Activated naive CD4-positive, alpha-beta T cell treated with anti-CD3 and anti-CD28 coated beads, Interleukin-2, amount 50 U/mL, for 24 hours (primary cell): ENCODE measurements at regions not wholly inside any gene's neighbourhood (a gene's known extent, or its start where the extent isn't known, plus 50 kb on each side); places are given as distances from the start of the nearest gene placed in this dataset.

Experiments
- H3K27ac Mint-ChIP-seq: one replicate; pipeline ENCODE4 v1.8.0; 2021; ENCODE audit warnings: mild to moderate bottlenecking, mixed read lengths
- H3K27me3 Mint-ChIP-seq: one replicate; pipeline ENCODE4 v1.8.0; 2021; ENCODE audit warnings: mixed read lengths
- H3K36me3 Mint-ChIP-seq: one replicate; pipeline ENCODE4 v1.8.0; 2021; ENCODE audit warnings: mixed read lengths
- H3K4me1 Mint-ChIP-seq: one replicate; pipeline ENCODE4 v1.8.0; 2021; ENCODE audit warnings: mixed read lengths
- H3K4me3 Mint-ChIP-seq: one replicate; pipeline ENCODE4 v1.8.0; 2021; ENCODE audit warnings: mild to moderate bottlenecking, mixed read lengths
- H3K9me3 Mint-ChIP-seq: one replicate; pipeline ENCODE4 v1.8.0; 2021; ENCODE audit warnings: mixed read lengths

DNA sequence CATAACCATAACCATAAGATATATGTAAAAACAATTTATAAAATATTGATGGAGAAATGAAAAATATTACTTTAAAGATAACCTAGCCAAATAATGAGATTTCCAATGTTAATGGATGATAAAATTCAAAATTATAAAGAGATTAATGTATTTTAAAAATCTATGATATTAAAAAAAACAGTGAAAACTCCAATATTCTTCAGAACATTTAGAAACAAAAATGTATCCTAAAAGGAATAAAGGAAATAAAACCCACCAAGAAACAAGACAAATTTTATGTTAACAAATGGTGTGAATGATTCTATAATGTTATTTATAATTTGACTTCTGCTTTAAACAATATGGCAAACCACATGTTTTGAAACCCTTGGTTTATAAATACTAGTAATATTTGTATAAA lies 1587.8 kb downstream of the PCDH9 start:
- peaks cover 11% of the 10 kb centered on the region for H3K9me3 Mint-ChIP-seq
- H3K27ac Mint-ChIP-seq, result no peak overlapping the region
- H3K36me3 Mint-ChIP-seq, result no peaks in the 10 kb centered on the region
- no peak overlapping the region for H3K4me3 Mint-ChIP-seq
- H3K4me1 Mint-ChIP-seq, result no peaks in the 10 kb centered on the region
- no peaks in the 10 kb centered on the region for H3K27me3 Mint-ChIP-seq

DNA sequence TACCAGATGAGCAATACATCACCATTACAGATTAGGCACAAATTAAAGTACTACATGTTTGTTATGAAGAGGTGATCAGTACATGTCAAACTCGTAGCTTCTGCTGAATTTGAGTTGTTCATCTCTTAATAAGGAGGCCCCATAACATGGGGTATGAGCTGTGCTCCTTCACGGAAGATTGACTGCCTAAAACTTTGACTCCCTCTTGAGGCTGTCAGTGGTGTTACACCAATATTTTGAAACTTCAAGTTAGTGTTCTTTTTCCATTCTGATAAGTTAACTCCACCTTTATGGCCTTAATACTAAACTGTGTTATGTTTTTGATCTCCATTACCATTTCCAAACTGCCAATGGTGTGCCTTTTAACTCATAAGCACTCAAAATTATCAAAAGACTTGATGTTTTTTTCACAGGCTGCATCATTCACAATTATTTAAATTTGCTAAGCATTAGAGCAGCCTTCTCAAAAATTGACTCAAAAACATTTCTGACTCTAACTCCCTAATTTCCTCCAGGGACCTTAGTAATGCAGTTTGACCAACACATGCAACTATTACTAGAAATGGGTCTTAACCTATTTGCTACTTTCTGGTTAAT lies 1591.5 kb downstream of the PCDH9 start:
- Mint-ChIP-seq H3K9me3 (no peaks in the 10 kb centered on the region), H3K4me3 (no peak overlapping the region), H3K27me3 (no peaks in the 10 kb centered on the region), H3K27ac (no peak overlapping the region), H3K4me1 (no peaks in the 10 kb centered on the region), H3K36me3 (no peaks in the 10 kb centered on the region)

GRCh38 chr13:65633806-65634205 lies 1596.3 kb downstream of the PCDH9 start:
- Mint-ChIP-seq H3K27ac (no peak overlapping the region), H3K9me3 (no peaks in the 10 kb centered on the region), H3K4me3 (no peak overlapping the region), H3K27me3 (no peaks in the 10 kb centered on the region), H3K36me3 (no peaks in the 10 kb centered on the region), H3K4me1 (no peaks in the 10 kb centered on the region)

DNA sequence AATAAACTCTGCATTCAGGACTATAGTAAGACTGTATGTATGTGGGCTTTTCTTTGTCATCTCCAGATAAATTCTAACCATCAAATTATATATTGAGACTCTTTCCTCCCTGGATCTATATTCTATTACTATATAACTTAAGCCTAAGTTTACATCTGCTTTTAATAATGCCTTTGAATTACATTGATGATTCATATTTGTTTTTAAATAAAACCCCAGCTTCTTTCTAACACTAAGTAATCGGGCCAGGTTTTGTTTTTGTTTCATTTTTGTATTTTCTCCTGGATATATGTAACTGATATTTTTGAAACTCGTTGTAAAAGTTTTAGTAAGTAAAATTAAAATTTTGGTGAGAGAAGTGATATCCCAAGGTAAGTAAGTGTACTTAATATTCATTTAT lies 1599.1 kb downstream of the PCDH9 start:
- Mint-ChIP-seq H3K4me3 (no peak overlapping the region), H3K9me3 (peaks cover 6% of the 10 kb centered on the region), H3K27ac (no peak overlapping the region), H3K27me3 (no peaks in the 10 kb centered on the region), H3K4me1 (no peaks in the 10 kb centered on the region), H3K36me3 (no peaks in the 10 kb centered on the region)

- H3K9me3 Mint-ChIP-seq, result peaks cover 6% of the 10 kb centered on the region
- H3K4me1 Mint-ChIP-seq, result no peaks in the 10 kb centered on the region
- no peaks in the 10 kb centered on the region for H3K27me3 Mint-ChIP-seq
- H3K27ac Mint-ChIP-seq, result no peak overlapping the region
- H3K4me3 Mint-ChIP-seq, result no peak overlapping the region
- H3K36me3 Mint-ChIP-seq, result no peaks in the 10 kb centered on the region
Observed at GRCh38 chr13:65629926-65630325, 1600.2 kb downstream of the PCDH9 start.

DNA sequence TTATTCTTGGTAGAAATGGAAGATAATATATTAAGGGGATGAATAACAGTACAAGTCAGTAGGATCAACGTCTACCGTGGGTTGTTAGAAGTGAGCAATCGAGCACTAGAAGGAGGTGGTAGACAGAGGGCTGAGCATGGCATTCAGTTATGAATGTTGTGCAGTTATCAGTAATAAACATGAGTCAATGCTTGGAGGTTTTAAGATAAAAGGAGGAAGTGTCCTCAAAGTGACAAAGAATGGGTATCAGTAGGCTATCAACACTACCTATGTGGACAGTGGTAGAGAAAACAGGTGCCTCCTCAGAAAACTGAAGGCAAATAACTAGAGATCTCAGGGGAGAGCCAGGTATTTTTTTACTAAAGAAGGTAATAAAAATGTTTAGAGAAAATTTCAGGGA lies 1607.0 kb downstream of the PCDH9 start:
- Mint-ChIP-seq H3K9me3 (peaks cover 20% of the 10 kb centered on the region), H3K27ac (no peak overlapping the region), H3K4me3 (no peak overlapping the region), H3K36me3 (no peaks in the 10 kb centered on the region), H3K4me1 (no peaks in the 10 kb centered on the region), H3K27me3 (no peaks in the 10 kb centered on the region)

- Mint-ChIP-seq H3K9me3 (peaks cover 22% of the 10 kb centered on the region), H3K36me3 (no peaks in the 10 kb centered on the region), H3K27me3 (no peaks in the 10 kb centered on the region), H3K27ac (no peak overlapping the region), H3K4me3 (no peak overlapping the region), H3K4me1 (no peaks in the 10 kb centered on the region)
Observed at GRCh38 chr13:65615506-65615905, 1614.6 kb downstream of the PCDH9 start.

DNA sequence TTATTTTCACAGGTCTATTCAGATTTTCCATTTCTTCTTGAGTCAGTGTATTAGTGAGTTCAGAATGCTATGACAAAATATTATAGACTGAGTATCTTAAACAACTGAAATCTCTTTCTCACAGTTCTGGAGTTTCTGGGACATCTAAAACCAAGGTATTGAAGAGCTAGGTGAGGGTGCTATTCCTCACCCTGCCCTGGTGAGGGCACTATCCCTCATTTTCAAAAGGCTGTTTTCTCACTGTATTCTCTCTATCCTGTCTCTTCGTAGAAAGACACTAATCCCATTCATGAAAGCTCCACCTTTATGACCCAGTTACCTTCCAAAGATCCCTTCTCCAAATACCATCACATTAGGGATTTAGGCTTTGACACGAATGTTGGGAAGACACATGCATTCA lies 1617.1 kb downstream of the PCDH9 start:
- no peaks in the 10 kb centered on the region for H3K36me3 Mint-ChIP-seq
- no peak overlapping the region for H3K27ac Mint-ChIP-seq
- H3K9me3 Mint-ChIP-seq, result peaks cover 11% of the 10 kb centered on the region
- H3K27me3 Mint-ChIP-seq, result no peaks in the 10 kb centered on the region
- no peak overlapping the region for H3K4me3 Mint-ChIP-seq
- H3K4me1 Mint-ChIP-seq, result no peaks in the 10 kb centered on the region

GRCh38 chr13:65609350-65609749 lies 1620.8 kb downstream of the PCDH9 start:
- H3K4me3 Mint-ChIP-seq, result no peak overlapping the region
- no peaks in the 10 kb centered on the region for H3K36me3 Mint-ChIP-seq
- no peaks in the 10 kb centered on the region for H3K27me3 Mint-ChIP-seq
- H3K9me3 Mint-ChIP-seq, result peaks cover 5% of the 10 kb centered on the region
- H3K4me1 Mint-ChIP-seq, result no peaks in the 10 kb centered on the region
- no peak overlapping the region for H3K27ac Mint-ChIP-seq

- H3K36me3 Mint-ChIP-seq, result no peaks in the 10 kb centered on the region
- H3K9me3 Mint-ChIP-seq, result peaks cover 5% of the 10 kb centered on the region
- H3K27ac Mint-ChIP-seq, result no peak overlapping the region
- H3K27me3 Mint-ChIP-seq, result no peaks in the 10 kb centered on the region
- no peak overlapping the region for H3K4me3 Mint-ChIP-seq
- no peaks in the 10 kb centered on the region for H3K4me1 Mint-ChIP-seq
Observed at GRCh38 chr13:65606622-65607021, 1623.5 kb downstream of the PCDH9 start.

DNA sequence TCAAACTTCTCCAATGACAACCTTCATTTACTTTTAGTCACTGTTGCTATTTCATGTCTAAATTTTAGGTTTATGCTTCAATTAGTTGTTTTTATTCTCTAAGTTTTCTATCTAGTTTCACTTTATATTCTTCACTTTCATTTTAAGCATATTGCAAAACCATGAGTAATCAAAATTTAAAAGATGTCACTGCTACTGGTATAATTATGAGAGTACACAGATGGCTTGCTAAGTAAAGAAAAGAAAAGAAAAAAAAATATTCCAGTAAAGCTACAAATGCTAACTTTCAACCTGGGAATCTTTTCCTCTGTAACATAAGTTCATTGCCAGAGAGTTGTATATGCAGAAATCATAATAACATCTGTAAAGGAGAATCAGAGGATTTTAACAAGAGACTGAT lies 1624.7 kb downstream of the PCDH9 start:
- Mint-ChIP-seq H3K4me3 (no peak overlapping the region), H3K9me3 (peaks cover 5% of the 10 kb centered on the region), H3K27me3 (no peaks in the 10 kb centered on the region), H3K36me3 (no peaks in the 10 kb centered on the region), H3K4me1 (no peaks in the 10 kb centered on the region), H3K27ac (no peak overlapping the region)

- no peaks in the 10 kb centered on the region for H3K9me3 Mint-ChIP-seq
- H3K36me3 Mint-ChIP-seq, result no peaks in the 10 kb centered on the region
- H3K4me3 Mint-ChIP-seq, result no peak overlapping the region
- no peaks in the 10 kb centered on the region for H3K4me1 Mint-ChIP-seq
- H3K27ac Mint-ChIP-seq, result no peak overlapping the region
- H3K27me3 Mint-ChIP-seq, result no peaks in the 10 kb centered on the region
Observed at GRCh38 chr13:65603160-65603559, 1627.0 kb downstream of the PCDH9 start.

- H3K36me3 Mint-ChIP-seq, result no peaks in the 10 kb centered on the region
- no peaks in the 10 kb centered on the region for H3K9me3 Mint-ChIP-seq
- no peak overlapping the region for H3K4me3 Mint-ChIP-seq
- H3K4me1 Mint-ChIP-seq, result no peaks in the 10 kb centered on the region
- no peak overlapping the region for H3K27ac Mint-ChIP-seq
- H3K27me3 Mint-ChIP-seq, result no peaks in the 10 kb centered on the region
Observed at GRCh38 chr13:65601855-65602254, 1628.3 kb downstream of the PCDH9 start.

GRCh38 chr13:65600702-65601101 lies 1629.4 kb downstream of the PCDH9 start:
- Mint-ChIP-seq H3K27ac (no peak overlapping the region), H3K4me3 (no peak overlapping the region), H3K4me1 (no peaks in the 10 kb centered on the region), H3K27me3 (no peaks in the 10 kb centered on the region), H3K9me3 (no peaks in the 10 kb centered on the region), H3K36me3 (no peaks in the 10 kb centered on the region)

GRCh38 chr13:65597839-65598818 lies 1632.0 kb downstream of the PCDH9 start:
- no peaks in the 10 kb centered on the region for H3K4me1 Mint-ChIP-seq
- H3K9me3 Mint-ChIP-seq, result no peaks in the 10 kb centered on the region
- H3K27ac Mint-ChIP-seq, result no peak overlapping the region
- H3K27me3 Mint-ChIP-seq, result no peaks in the 10 kb centered on the region
- H3K4me3 Mint-ChIP-seq, result no peak overlapping the region
- H3K36me3 Mint-ChIP-seq, result no peaks in the 10 kb centered on the region

DNA sequence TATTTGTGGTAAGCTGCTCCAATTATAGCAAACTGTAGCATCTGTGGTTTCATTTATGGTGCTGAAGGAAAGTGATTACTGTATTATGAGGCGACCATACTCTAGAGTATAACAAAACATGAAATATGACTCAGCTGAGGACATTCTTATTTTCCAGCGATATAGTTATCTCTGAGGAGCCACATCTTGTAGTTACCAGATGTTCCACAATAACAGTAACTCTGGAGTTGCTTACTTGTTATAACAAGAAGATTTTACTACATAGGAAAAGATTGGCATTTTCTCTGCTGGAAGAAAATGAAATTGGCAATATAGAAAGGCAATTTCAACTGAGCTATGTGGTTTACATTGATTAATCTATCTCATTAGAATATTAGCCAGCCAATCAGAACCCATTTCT lies 1634.2 kb downstream of the PCDH9 start:
- Mint-ChIP-seq H3K27ac (no peak overlapping the region), H3K4me1 (no peaks in the 10 kb centered on the region), H3K36me3 (no peaks in the 10 kb centered on the region), H3K4me3 (no peak overlapping the region), H3K27me3 (no peaks in the 10 kb centered on the region), H3K9me3 (no peaks in the 10 kb centered on the region)
